Type B pancreatic cell (in vitro differentiated cells): ENCODE measurements at regions not wholly inside any gene's neighbourhood (a gene's known extent, or its start where the extent isn't known, plus 50 kb on each side); places are given as distances from the start of the nearest gene placed in this dataset.
"Not testable (repeated sequence)": the region's sequence is repeated elsewhere in the genome, so short reads cannot be mapped to it uniquely, and the experiment has no call there.

Experiments
- DNase-seq: peaks from one replicate; pipeline ENCODE4 v3.0.0; 2021; ENCODE audit warnings: mixed read lengths; ENCODE audit not compliant: unreplicated experiment; ENCODE audit errors: extremely low spot score
- H3K27ac Mint-ChIP-seq: 2 replicates; pipeline ENCODE4 v1.8.0; 2021; ENCODE audit warnings: mild to moderate bottlenecking, mixed read lengths
- H3K27me3 Mint-ChIP-seq: 2 replicates; pipeline ENCODE4 v1.8.0; 2021; ENCODE audit warnings: mixed read lengths
- H3K36me3 Mint-ChIP-seq: 2 replicates; pipeline ENCODE4 v1.8.0; 2021; ENCODE audit warnings: mixed read lengths
- H3K4me1 Mint-ChIP-seq: one replicate; pipeline ENCODE4 v1.8.0; 2021; ENCODE audit warnings: mixed read lengths; ENCODE audit not compliant: unreplicated experiment
- H3K4me3 Mint-ChIP-seq: 2 replicates; pipeline ENCODE4 v1.8.0; 2021; ENCODE audit warnings: mild to moderate bottlenecking, mixed read lengths
- H3K9me3 Mint-ChIP-seq: 2 replicates; pipeline ENCODE4 v1.8.0; 2021; ENCODE audit warnings: mixed read lengths
- CTCF ChIP-seq: fragments of 200-600 bp; sonication (generic); conservative IDR thresholded peaks from 2 replicates; pipeline ENCODE4 v1.5.0; 2021; ENCODE audit warnings: antibody characterized with exemption, mild to moderate bottlenecking

- Mint-ChIP-seq H3K4me3 (no peak overlapping the region), H3K4me1 (peaks cover 9% of the 10 kb centered on the region), H3K27ac (no peak overlapping the region), H3K27me3 (no peaks in the 10 kb centered on the region), H3K36me3 (no peaks in the 10 kb centered on the region), H3K9me3 (no peaks in the 10 kb centered on the region)
- TF ChIP-seq CTCF, result no peak
- DNase-seq, result no peak
These were observed 506.5 kb upstream of the TBL1XR1 start for GRCh38 chr3:177703788-177704187.

DNA sequence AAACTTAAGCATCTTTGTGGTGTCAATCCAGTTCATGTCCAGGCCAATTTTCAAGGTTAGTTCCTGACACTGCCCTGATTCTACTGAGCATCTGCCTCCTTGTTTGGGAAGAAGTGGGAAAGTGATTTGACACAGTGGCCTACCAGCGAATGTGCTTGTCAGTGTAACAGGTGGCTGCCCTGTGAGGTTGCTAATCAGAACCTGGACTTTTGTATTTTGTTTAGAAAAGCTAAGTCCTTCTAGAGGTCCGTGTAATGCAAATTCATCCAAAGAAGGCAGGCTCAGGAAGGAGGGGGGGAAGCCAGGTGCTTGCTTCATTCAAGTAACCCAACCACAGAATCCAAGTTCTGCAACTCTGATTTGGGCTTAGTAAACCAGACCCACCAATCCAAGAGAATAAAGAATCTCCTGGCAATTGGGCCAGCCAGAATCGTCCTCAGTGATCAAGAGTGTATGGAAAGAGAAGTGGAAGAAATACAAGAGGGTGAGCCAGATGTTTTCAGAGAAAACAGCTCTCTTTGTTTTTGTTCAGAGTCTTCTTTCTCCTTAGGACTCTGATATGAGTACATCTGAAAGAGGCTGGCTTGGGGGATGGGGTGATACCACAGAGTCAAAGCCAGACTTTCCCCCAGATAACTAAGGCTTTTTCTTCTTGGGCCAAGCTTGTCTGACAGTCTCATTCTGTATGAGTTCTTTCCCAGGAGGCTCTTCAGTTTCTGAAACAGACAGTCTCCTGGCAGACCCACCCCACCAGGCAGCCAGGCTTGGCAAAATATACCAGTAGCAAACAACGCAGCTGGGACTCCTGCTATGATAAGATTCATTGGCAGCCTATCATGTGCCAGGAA is 508.9 kb upstream of the TBL1XR1 start:
- no peak overlapping the region for H3K27ac Mint-ChIP-seq

DNA sequence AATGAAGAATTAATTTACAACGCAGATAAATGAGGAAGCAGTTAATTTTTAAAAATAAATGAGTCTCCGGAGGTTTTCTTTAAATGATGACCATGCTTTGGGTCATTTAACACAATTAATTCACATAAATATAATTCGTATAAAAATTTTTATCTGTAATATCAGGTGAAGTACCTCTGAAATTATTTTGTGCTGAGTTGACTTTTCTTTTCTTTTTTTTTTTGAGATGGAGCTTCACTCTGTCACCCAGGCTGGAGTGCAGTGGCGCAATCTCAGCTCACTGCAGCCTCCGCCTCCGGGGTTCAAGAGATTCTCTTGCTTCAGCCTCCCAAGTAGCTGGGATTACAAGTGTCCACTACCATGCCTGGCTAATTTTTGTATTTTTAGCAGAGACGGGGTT is 512.2 kb upstream of the TBL1XR1 start:
- not testable (repeated sequence) for H3K36me3 Mint-ChIP-seq, H3K9me3 Mint-ChIP-seq, H3K27me3 Mint-ChIP-seq, H3K27ac Mint-ChIP-seq, H3K4me3 Mint-ChIP-seq, DNase-seq
- peaks cover 26% of the 10 kb centered on the region for H3K4me1 Mint-ChIP-seq

More for the DNA sequence above, 508.9 kb upstream of the TBL1XR1 start:
- Mint-ChIP-seq H3K4me3 (no peak overlapping the region), H3K27me3 (no peaks in the 10 kb centered on the region), H3K36me3 (no peaks in the 10 kb centered on the region), H3K4me1 (peaks cover 9% of the 10 kb centered on the region), H3K9me3 (no peaks in the 10 kb centered on the region)
- no peak for DNase-seq
- no peak for TF ChIP-seq CTCF

DNA sequence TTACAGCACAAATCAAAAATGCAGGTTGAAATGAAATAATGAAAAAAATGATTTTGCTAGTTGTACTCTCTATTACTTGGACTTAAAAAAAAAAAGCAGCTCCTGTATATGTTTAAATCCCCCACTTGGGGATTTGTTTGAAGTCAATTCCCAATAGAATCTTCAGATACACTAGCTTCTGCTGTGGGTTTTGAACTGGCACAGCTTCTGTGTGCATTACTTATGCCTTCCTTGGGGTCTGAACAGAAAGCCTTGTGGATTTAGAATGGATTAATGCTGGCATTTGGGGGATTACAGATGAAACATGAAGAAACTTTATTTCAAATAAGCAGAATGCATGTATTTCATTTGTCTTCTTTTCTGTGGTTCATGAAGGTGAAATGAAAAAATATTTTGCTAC is 513.2 kb upstream of the TBL1XR1 start:
- DNase-seq, result no peak
- Mint-ChIP-seq H3K9me3 (no peaks in the 10 kb centered on the region), H3K27ac (no peak overlapping the region), H3K4me3 (no peak overlapping the region), H3K27me3 (no peaks in the 10 kb centered on the region), H3K4me1 (peaks cover 19% of the 10 kb centered on the region), H3K36me3 (no peaks in the 10 kb centered on the region)
- TF ChIP-seq CTCF, result no peak

DNA sequence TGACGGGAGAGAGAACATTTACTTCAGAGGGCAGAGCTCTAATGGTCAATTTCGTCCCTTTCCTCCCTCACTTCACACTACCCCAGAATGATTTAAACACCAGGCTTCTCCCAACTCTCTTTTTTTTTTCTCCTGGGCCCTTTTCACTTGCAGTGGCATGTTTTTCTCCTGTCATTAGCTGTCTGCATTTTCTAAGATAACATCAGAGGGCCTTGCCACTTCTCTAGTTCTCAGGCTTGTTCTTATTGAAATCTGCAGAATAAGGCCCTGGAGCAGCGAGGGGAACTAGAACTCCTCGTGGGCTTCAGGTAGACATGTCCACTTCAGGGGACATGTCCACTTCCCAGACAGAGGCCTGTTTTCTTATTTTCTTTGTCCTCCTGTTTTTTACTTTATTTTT is 514.4 kb upstream of the TBL1XR1 start:
- no peak for TF ChIP-seq CTCF
- no peak for DNase-seq
- H3K9me3 Mint-ChIP-seq, result no peaks in the 10 kb centered on the region
- H3K27me3 Mint-ChIP-seq, result no peaks in the 10 kb centered on the region
- no peaks in the 10 kb centered on the region for H3K36me3 Mint-ChIP-seq
- H3K27ac Mint-ChIP-seq, result peak overlapping the region; percentile 4
- peaks cover 24% of the 10 kb centered on the region for H3K4me1 Mint-ChIP-seq
- H3K4me3 Mint-ChIP-seq, result no peak overlapping the region
